ENCODE measurements at regions not wholly inside any gene's neighbourhood (a gene's known extent, or its start where the extent isn't known, plus 50 kb on each side); places are given as distances from the start of the nearest gene placed in this dataset.

DNA sequence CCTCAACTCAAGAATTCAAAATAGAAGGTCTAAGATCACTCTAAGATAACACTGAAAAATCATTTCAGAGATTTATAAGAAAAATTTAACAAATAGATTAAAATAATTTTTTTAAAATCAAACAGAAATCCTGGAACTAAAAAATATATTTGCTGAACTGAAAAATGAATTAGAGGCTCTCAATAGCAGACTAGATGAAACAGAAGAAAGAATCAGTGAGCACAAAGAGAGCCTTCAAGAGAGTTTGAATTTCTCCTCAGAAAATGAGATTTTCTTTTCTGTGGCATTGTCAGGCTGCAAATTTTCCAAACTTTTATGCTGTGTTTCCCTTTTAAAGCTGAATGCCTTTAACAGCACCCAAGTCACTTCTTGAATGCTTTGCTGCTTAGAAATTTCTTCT, 335.0 kb upstream of the SLC7A11 start:
- H3K4me1 ChIP-seq (ENCODE audit: control insufficient read depth in 5 of 5, insufficient read depth in 5 of 5, low read length in 5 of 5), result no peaks in the 10 kb centered on the region
- peaks cover 0 to 19% (median 8%) of the 10 kb centered on the region in 4 donors for H3K9me3 ChIP-seq (ENCODE audit: control insufficient read depth in 4 of 4, insufficient read depth in 3 of 4, low read length in 3 of 4)
- DNase-seq (no peak), ATAC-seq (ENCODE audit: insufficient read depth, low FRiP score) (no peak)
- TF ChIP-seq CTCF (IDR thresholded peaks at IDR 0.05; ENCODE audit: control extremely low read depth, extremely low read depth), result no peak
- no peaks in the 10 kb centered on the region for H3K27me3 ChIP-seq (ENCODE audit: control insufficient read depth in 3 of 3, insufficient read depth in 3 of 3, low read length in 2 of 3)
- no peak overlapping the region for H3K4me3 ChIP-seq
- H3K9ac ChIP-seq (ENCODE audit: insufficient read depth in 1 of 2, low read length in 2 of 2), result no peak overlapping the region
- H3K27ac ChIP-seq (ENCODE audit: low read depth in 1 of 2, low read length in 1 of 2), result no peak overlapping the region
- H3K36me3 ChIP-seq (ENCODE audit: control insufficient read depth in 4 of 4, insufficient read depth in 4 of 4, low read length in 4 of 4), result no peaks in the 10 kb centered on the region

DNA sequence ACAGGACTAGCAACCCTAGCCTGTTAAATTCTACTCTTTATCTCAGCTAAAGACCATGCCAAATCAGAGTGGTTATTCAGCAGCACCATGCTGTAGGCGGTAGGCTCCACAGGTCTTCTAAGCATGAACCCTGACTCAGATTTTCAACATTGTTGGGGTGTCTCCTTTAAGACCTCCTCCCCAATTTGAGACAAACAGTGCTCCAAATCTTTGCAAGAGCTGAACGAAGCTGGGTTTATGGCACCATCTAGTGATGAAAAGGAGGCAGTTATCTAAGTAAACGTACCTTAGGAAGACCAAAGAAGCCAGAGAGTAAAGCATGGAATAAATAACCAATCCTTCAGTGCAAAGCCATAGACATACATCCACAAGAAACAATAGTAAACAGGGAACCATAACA, 334.5 kb upstream of the SLC7A11 start:
- Histone ChIP-seq H3K27ac (ENCODE audit: low read depth in 1 of 2, low read length in 1 of 2) (no peak overlapping the region), H3K4me3 (no peak overlapping the region), H3K36me3 (ENCODE audit: control insufficient read depth in 4 of 4, insufficient read depth in 4 of 4, low read length in 4 of 4) (no peaks in the 10 kb centered on the region), H3K9me3 (ENCODE audit: control insufficient read depth in 4 of 4, insufficient read depth in 3 of 4, low read length in 3 of 4) (peaks cover 0 to 17% (median 8%) of the 10 kb centered on the region in 4 donors), H3K9ac (ENCODE audit: insufficient read depth in 1 of 2, low read length in 2 of 2) (no peak overlapping the region), H3K4me1 (ENCODE audit: control insufficient read depth in 5 of 5, insufficient read depth in 5 of 5, low read length in 5 of 5) (no peaks in the 10 kb centered on the region), H3K27me3 (ENCODE audit: control insufficient read depth in 3 of 3, insufficient read depth in 3 of 3, low read length in 2 of 3) (no peaks in the 10 kb centered on the region)
- ATAC-seq (ENCODE audit: insufficient read depth, low FRiP score), result no peak
- WGBS, 2 donors, result 44 to 52% methylated on average over 3 of the region's 3 CpGs
- no peak for DNase-seq
- no peak for TF ChIP-seq CTCF (IDR thresholded peaks at IDR 0.05; ENCODE audit: control extremely low read depth, extremely low read depth)

DNA sequence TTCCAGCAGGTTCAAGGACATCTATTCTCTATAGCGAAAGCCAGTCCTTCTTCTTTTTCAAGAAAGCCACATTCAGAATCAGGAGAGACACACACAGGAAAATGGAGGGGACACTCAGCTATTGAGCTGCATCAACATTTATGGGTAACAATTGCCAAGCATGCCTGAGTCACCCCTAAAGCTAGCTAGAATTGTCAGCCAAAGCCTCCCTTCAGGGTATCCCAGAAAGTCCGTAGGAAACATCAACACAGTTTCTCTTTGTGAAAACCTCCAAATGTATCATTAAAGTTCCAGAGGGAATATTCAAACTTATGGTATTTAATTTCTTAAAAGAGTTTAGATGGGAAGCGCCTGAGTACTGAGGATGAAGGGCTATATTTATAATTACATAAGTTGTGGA, 331.1 kb upstream of the SLC7A11 start:
- DNase-seq, result no peak
- Histone ChIP-seq H3K36me3 (ENCODE audit: control insufficient read depth in 4 of 4, insufficient read depth in 4 of 4, low read length in 4 of 4) (no peaks in the 10 kb centered on the region), H3K4me3 (no peak overlapping the region), H3K27ac (ENCODE audit: low read depth in 1 of 2, low read length in 1 of 2) (no peak overlapping the region), H3K9ac (ENCODE audit: insufficient read depth in 1 of 2, low read length in 2 of 2) (no peak overlapping the region), H3K9me3 (ENCODE audit: control insufficient read depth in 4 of 4, insufficient read depth in 3 of 4, low read length in 3 of 4) (peaks cover 0 to 17% (median 8%) of the 10 kb centered on the region in 4 donors), H3K4me1 (ENCODE audit: control insufficient read depth in 5 of 5, insufficient read depth in 5 of 5, low read length in 5 of 5) (no peaks in the 10 kb centered on the region), H3K27me3 (ENCODE audit: control insufficient read depth in 3 of 3, insufficient read depth in 3 of 3, low read length in 2 of 3) (no peaks in the 10 kb centered on the region)
- WGBS, 2 donors, result 84% methylated on average over 3 of the region's 3 CpGs
- TF ChIP-seq CTCF (IDR thresholded peaks at IDR 0.05; ENCODE audit: control extremely low read depth, extremely low read depth), result no peak
- ATAC-seq (ENCODE audit: insufficient read depth, low FRiP score), result no peak

DNA sequence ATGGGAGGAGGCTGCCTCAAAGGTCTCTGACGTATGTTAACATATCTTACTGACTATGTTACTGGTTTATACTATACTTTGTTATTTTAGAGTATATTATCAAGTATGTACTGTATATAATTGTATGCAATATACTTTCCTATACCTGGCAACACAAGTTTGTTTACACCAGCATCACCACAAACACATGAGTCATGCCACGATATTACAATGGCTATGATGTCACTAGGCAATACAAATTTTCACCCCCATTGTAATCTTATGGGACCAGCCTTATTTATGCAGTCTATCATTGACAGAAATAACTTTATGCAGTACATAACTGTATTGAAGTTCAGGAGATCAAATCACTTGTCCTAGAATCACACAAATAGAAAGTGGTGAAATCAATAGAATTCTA, 329.9 kb upstream of the SLC7A11 start:
- no peak overlapping the region for H3K9ac ChIP-seq (ENCODE audit: insufficient read depth in 1 of 2, low read length in 2 of 2)
- no peak for TF ChIP-seq CTCF (IDR thresholded peaks at IDR 0.05; ENCODE audit: control extremely low read depth, extremely low read depth)
- H3K27ac ChIP-seq (ENCODE audit: low read depth in 1 of 2, low read length in 1 of 2), result no peak overlapping the region
- no peak for ATAC-seq (ENCODE audit: insufficient read depth, low FRiP score)
- DNase-seq, result no peak
- 76 to 82% methylated on average over 2 of the region's 2 CpGs for WGBS, 2 donors
- H3K4me1 ChIP-seq (ENCODE audit: control insufficient read depth in 5 of 5, insufficient read depth in 5 of 5, low read length in 5 of 5), result peaks cover 0 to 3% (median 0%) of the 10 kb centered on the region in 5 donors
- H3K9me3 ChIP-seq (ENCODE audit: control insufficient read depth in 4 of 4, insufficient read depth in 3 of 4, low read length in 3 of 4), result peaks cover 0 to 8% (median 4%) of the 10 kb centered on the region in 4 donors
- H3K36me3 ChIP-seq (ENCODE audit: control insufficient read depth in 4 of 4, insufficient read depth in 4 of 4, low read length in 4 of 4), result no peaks in the 10 kb centered on the region
- H3K27me3 ChIP-seq (ENCODE audit: control insufficient read depth in 3 of 3, insufficient read depth in 3 of 3, low read length in 2 of 3), result no peaks in the 10 kb centered on the region
- no peak overlapping the region for H3K4me3 ChIP-seq
